ENCODE measurements at regions not wholly inside any gene's neighbourhood (a gene's known extent, or its start where the extent isn't known, plus 50 kb on each side); places are given as distances from the start of the nearest gene placed in this dataset.

- Histone ChIP-seq H3K36me3 (ENCODE audit: insufficient read depth, low read length) (no peaks in the 10 kb centered on the region), H3K4me3 (ENCODE audit: low read length) (no peak overlapping the region), H3K4me2 (ENCODE audit: low read length) (no peak overlapping the region), H3K27me3 (ENCODE audit: control insufficient read depth, insufficient read depth, low read length) (no peaks in the 10 kb centered on the region), H3K9ac (ENCODE audit: low read depth, low read length) (no peak overlapping the region), H3K4me1 (ENCODE audit: control insufficient read depth, insufficient read depth, low read length) (no peaks in the 10 kb centered on the region), H3K9me3 (replicated peaks; ENCODE audit: low read length) (peaks cover 4% of the 10 kb centered on the region)
Observed at GRCh38 chr3:96000966-96001365, 813.4 kb upstream of the EPHA6 start.

GRCh38 chr3:96007650-96008195, 806.7 kb upstream of the EPHA6 start:
- Histone ChIP-seq H3K36me3 (ENCODE audit: insufficient read depth, low read length) (no peaks in the 10 kb centered on the region), H3K9me3 (replicated peaks; ENCODE audit: low read length) (peaks cover 9% of the 10 kb centered on the region), H3K9ac (ENCODE audit: low read depth, low read length) (no peak overlapping the region), H3K4me3 (ENCODE audit: low read length) (no peak overlapping the region), H3K4me1 (ENCODE audit: control insufficient read depth, insufficient read depth, low read length) (no peaks in the 10 kb centered on the region), H3K4me2 (ENCODE audit: low read length) (no peak overlapping the region), H3K27me3 (ENCODE audit: control insufficient read depth, insufficient read depth, low read length) (no peaks in the 10 kb centered on the region)

- Histone ChIP-seq H3K27me3 (ENCODE audit: control insufficient read depth, insufficient read depth, low read length) (no peaks in the 10 kb centered on the region), H3K4me3 (ENCODE audit: low read length) (no peak overlapping the region), H3K9ac (ENCODE audit: low read depth, low read length) (no peak overlapping the region), H3K4me1 (ENCODE audit: control insufficient read depth, insufficient read depth, low read length) (no peaks in the 10 kb centered on the region), H3K9me3 (replicated peaks; ENCODE audit: low read length) (peaks cover 5% of the 10 kb centered on the region), H3K36me3 (ENCODE audit: insufficient read depth, low read length) (no peaks in the 10 kb centered on the region), H3K4me2 (ENCODE audit: low read length) (no peak overlapping the region)
Observed at GRCh38 chr3:96012939-96013338, 801.5 kb upstream of the EPHA6 start.

- no peak overlapping the region for H3K9ac ChIP-seq (ENCODE audit: low read depth, low read length)
- H3K4me2 ChIP-seq (ENCODE audit: low read length), result no peak overlapping the region
- no peak overlapping the region for H3K4me3 ChIP-seq (ENCODE audit: low read length)
- H3K36me3 ChIP-seq (ENCODE audit: insufficient read depth, low read length), result no peaks in the 10 kb centered on the region
- no peaks in the 10 kb centered on the region for H3K9me3 ChIP-seq (replicated peaks; ENCODE audit: low read length)
- no peaks in the 10 kb centered on the region for H3K4me1 ChIP-seq (ENCODE audit: control insufficient read depth, insufficient read depth, low read length)
- no peaks in the 10 kb centered on the region for H3K27me3 ChIP-seq (ENCODE audit: control insufficient read depth, insufficient read depth, low read length)
Observed at GRCh38 chr3:96017556-96017955, 796.8 kb upstream of the EPHA6 start.

GRCh38 chr3:96022676-96023075, 791.7 kb upstream of the EPHA6 start:
- Histone ChIP-seq H3K4me1 (ENCODE audit: control insufficient read depth, insufficient read depth, low read length) (no peaks in the 10 kb centered on the region), H3K4me3 (ENCODE audit: low read length) (no peak overlapping the region), H3K27me3 (ENCODE audit: control insufficient read depth, insufficient read depth, low read length) (no peaks in the 10 kb centered on the region), H3K4me2 (ENCODE audit: low read length) (no peak overlapping the region), H3K36me3 (ENCODE audit: insufficient read depth, low read length) (no peaks in the 10 kb centered on the region), H3K9ac (ENCODE audit: low read depth, low read length) (no peak overlapping the region), H3K9me3 (replicated peaks; ENCODE audit: low read length) (no peaks in the 10 kb centered on the region)

- H3K9me3 ChIP-seq (replicated peaks; ENCODE audit: low read length), result no peaks in the 10 kb centered on the region
- no peak overlapping the region for H3K4me3 ChIP-seq (ENCODE audit: low read length)
- no peaks in the 10 kb centered on the region for H3K27me3 ChIP-seq (ENCODE audit: control insufficient read depth, insufficient read depth, low read length)
- H3K4me2 ChIP-seq (ENCODE audit: low read length), result no peak overlapping the region
- H3K9ac ChIP-seq (ENCODE audit: low read depth, low read length), result no peak overlapping the region
- no peaks in the 10 kb centered on the region for H3K36me3 ChIP-seq (ENCODE audit: insufficient read depth, low read length)
- H3K4me1 ChIP-seq (ENCODE audit: control insufficient read depth, insufficient read depth, low read length), result no peaks in the 10 kb centered on the region
Observed at GRCh38 chr3:96027718-96028117, 786.7 kb upstream of the EPHA6 start.

- Histone ChIP-seq H3K9me3 (replicated peaks; ENCODE audit: low read length) (peaks cover 2% of the 10 kb centered on the region), H3K4me3 (ENCODE audit: low read length) (no peak overlapping the region), H3K4me1 (ENCODE audit: control insufficient read depth, insufficient read depth, low read length) (no peaks in the 10 kb centered on the region), H3K27me3 (ENCODE audit: control insufficient read depth, insufficient read depth, low read length) (no peaks in the 10 kb centered on the region), H3K9ac (ENCODE audit: low read depth, low read length) (no peak overlapping the region), H3K4me2 (ENCODE audit: low read length) (no peak overlapping the region), H3K36me3 (ENCODE audit: insufficient read depth, low read length) (no peaks in the 10 kb centered on the region)
Observed at GRCh38 chr3:96039632-96040031, 774.8 kb upstream of the EPHA6 start.

- Histone ChIP-seq H3K4me1 (ENCODE audit: control insufficient read depth, insufficient read depth, low read length) (no peaks in the 10 kb centered on the region), H3K4me2 (ENCODE audit: low read length) (no peak overlapping the region), H3K27me3 (ENCODE audit: control insufficient read depth, insufficient read depth, low read length) (no peaks in the 10 kb centered on the region), H3K4me3 (ENCODE audit: low read length) (no peak overlapping the region), H3K9ac (ENCODE audit: low read depth, low read length) (no peak overlapping the region), H3K36me3 (ENCODE audit: insufficient read depth, low read length) (no peaks in the 10 kb centered on the region), H3K9me3 (replicated peaks; ENCODE audit: low read length) (peaks cover 4% of the 10 kb centered on the region)
Observed at GRCh38 chr3:96059301-96059700, 755.1 kb upstream of the EPHA6 start.

GRCh38 chr3:96069065-96069464, 745.3 kb upstream of the EPHA6 start:
- H3K9me3 ChIP-seq (replicated peaks; ENCODE audit: low read length), result peaks cover 15% of the 10 kb centered on the region
- no peaks in the 10 kb centered on the region for H3K27me3 ChIP-seq (ENCODE audit: control insufficient read depth, insufficient read depth, low read length)
- no peaks in the 10 kb centered on the region for H3K36me3 ChIP-seq (ENCODE audit: insufficient read depth, low read length)
- no peak overlapping the region for H3K4me2 ChIP-seq (ENCODE audit: low read length)
- no peak overlapping the region for H3K4me3 ChIP-seq (ENCODE audit: low read length)
- no peaks in the 10 kb centered on the region for H3K4me1 ChIP-seq (ENCODE audit: control insufficient read depth, insufficient read depth, low read length)
- H3K9ac ChIP-seq (ENCODE audit: low read depth, low read length), result no peak overlapping the region

- no peaks in the 10 kb centered on the region for H3K36me3 ChIP-seq (ENCODE audit: insufficient read depth, low read length)
Observed at GRCh38 chr3:96070678-96071077, 743.7 kb upstream of the EPHA6 start.

GRCh38 chr3:96071097-96071496, 743.3 kb upstream of the EPHA6 start:
- H3K4me1 ChIP-seq (ENCODE audit: control insufficient read depth, insufficient read depth, low read length), result no peaks in the 10 kb centered on the region
- H3K9me3 ChIP-seq (replicated peaks; ENCODE audit: low read length), result peaks cover 15% of the 10 kb centered on the region
- H3K4me2 ChIP-seq (ENCODE audit: low read length), result no peak overlapping the region
- no peak overlapping the region for H3K9ac ChIP-seq (ENCODE audit: low read depth, low read length)
- no peaks in the 10 kb centered on the region for H3K27me3 ChIP-seq (ENCODE audit: control insufficient read depth, insufficient read depth, low read length)
- H3K36me3 ChIP-seq (ENCODE audit: insufficient read depth, low read length), result no peaks in the 10 kb centered on the region
- H3K4me3 ChIP-seq (ENCODE audit: low read length), result no peak overlapping the region

More at GRCh38 chr3:96070678-96071077, 743.7 kb upstream of the EPHA6 start:
- peaks cover 15% of the 10 kb centered on the region for H3K9me3 ChIP-seq (replicated peaks; ENCODE audit: low read length)
- no peak overlapping the region for H3K4me3 ChIP-seq (ENCODE audit: low read length)
- H3K9ac ChIP-seq (ENCODE audit: low read depth, low read length), result no peak overlapping the region
- no peak overlapping the region for H3K4me2 ChIP-seq (ENCODE audit: low read length)
- H3K4me1 ChIP-seq (ENCODE audit: control insufficient read depth, insufficient read depth, low read length), result no peaks in the 10 kb centered on the region
- H3K27me3 ChIP-seq (ENCODE audit: control insufficient read depth, insufficient read depth, low read length), result no peaks in the 10 kb centered on the region

GRCh38 chr3:96072226-96072625, 742.2 kb upstream of the EPHA6 start:
- Histone ChIP-seq H3K9ac (ENCODE audit: low read depth, low read length) (no peak overlapping the region), H3K4me2 (ENCODE audit: low read length) (no peak overlapping the region), H3K4me1 (ENCODE audit: control insufficient read depth, insufficient read depth, low read length) (no peaks in the 10 kb centered on the region), H3K4me3 (ENCODE audit: low read length) (no peak overlapping the region), H3K9me3 (replicated peaks; ENCODE audit: low read length) (peaks cover 20% of the 10 kb centered on the region), H3K36me3 (ENCODE audit: insufficient read depth, low read length) (no peaks in the 10 kb centered on the region), H3K27me3 (ENCODE audit: control insufficient read depth, insufficient read depth, low read length) (no peaks in the 10 kb centered on the region)

Data from skeletal muscle satellite cell (primary cell).